ENCODE measurements at regions not wholly inside any gene's neighbourhood (a gene's known extent, or its start where the extent isn't known, plus 50 kb on each side); places are given as distances from the start of the nearest gene placed in this dataset.
"Not testable (repeated sequence)": the region's sequence is repeated elsewhere in the genome, so short reads cannot be mapped to it uniquely, and the experiment has no call there.

GRCh38 chr7:110432061-110432553 is 658.8 kb upstream of the LRRN3 start:
- WGBS, 2 donors = 96 to 97% methylated on average over 8 of the region's 8 CpGs
- DNase-seq (no peak), ATAC-seq (ENCODE audit: insufficient read depth, low FRiP score) (no peak)
- no peaks in the 10 kb centered on the region for H3K36me3 ChIP-seq (ENCODE audit: control insufficient read depth in 4 of 4, insufficient read depth in 4 of 4, low read length in 4 of 4)
- TF ChIP-seq, protein P1, sequence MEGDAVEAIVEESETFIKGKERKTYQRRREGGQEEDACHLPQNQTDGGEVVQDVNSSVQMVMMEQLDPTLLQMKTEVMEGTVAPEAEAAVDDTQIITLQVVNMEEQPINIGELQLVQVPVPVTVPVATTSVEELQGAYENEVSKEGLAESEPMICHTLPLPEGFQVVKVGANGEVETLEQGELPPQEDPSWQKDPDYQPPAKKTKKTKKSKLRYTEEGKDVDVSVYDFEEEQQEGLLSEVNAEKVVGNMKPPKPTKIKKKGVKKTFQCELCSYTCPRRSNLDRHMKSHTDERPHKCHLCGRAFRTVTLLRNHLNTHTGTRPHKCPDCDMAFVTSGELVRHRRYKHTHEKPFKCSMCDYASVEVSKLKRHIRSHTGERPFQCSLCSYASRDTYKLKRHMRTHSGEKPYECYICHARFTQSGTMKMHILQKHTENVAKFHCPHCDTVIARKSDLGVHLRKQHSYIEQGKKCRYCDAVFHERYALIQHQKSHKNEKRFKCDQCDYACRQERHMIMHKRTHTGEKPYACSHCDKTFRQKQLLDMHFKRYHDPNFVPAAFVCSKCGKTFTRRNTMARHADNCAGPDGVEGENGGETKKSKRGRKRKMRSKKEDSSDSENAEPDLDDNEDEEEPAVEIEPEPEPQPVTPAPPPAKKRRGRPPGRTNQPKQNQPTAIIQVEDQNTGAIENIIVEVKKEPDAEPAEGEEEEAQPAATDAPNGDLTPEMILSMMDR (IDR thresholded peaks at IDR 0.05; ENCODE audit: control extremely low read depth, extremely low read depth) = no peak
- H3K9me3 ChIP-seq (ENCODE audit: control insufficient read depth in 4 of 4, insufficient read depth in 3 of 4, low read length in 3 of 4) = no peaks in the 10 kb centered on the region
- no peak overlapping the region for H3K4me3 ChIP-seq
- no peaks in the 10 kb centered on the region for H3K27me3 ChIP-seq (ENCODE audit: control insufficient read depth in 3 of 3, insufficient read depth in 3 of 3, low read length in 2 of 3)
- no peaks in the 10 kb centered on the region for H3K4me1 ChIP-seq (ENCODE audit: control insufficient read depth in 5 of 5, insufficient read depth in 5 of 5, low read length in 5 of 5)
- no peak overlapping the region for H3K9ac ChIP-seq (ENCODE audit: insufficient read depth in 1 of 2, low read length in 2 of 2)
- no peak overlapping the region for H3K27ac ChIP-seq (ENCODE audit: low read depth in 1 of 2, low read length in 1 of 2)

DNA sequence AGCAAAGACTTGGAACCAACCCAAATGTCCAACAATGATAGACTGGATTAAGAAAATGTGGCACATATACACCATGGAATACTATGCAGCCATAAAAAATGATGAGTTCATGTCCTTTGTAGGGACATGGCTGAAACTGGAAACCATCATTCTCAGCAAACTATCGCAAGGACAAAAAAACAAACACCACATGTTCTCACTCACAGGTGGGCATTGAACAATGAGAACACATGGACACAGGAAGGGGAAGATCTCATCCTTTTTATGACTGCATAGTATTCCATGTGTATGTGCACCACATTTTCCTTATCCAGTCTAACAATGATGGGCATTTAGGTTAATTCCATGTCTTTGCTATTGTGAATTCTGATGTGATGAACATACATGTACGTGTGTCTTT is 652.0 kb upstream of the LRRN3 start:
- H3K4me1 ChIP-seq (ENCODE audit: control insufficient read depth in 5 of 5, insufficient read depth in 5 of 5, low read length in 5 of 5); H3K9ac ChIP-seq (ENCODE audit: insufficient read depth in 1 of 2, low read length in 2 of 2); ATAC-seq (ENCODE audit: insufficient read depth, low FRiP score); H3K27ac ChIP-seq (ENCODE audit: low read depth in 1 of 2, low read length in 1 of 2); H3K9me3 ChIP-seq (ENCODE audit: control insufficient read depth in 4 of 4, insufficient read depth in 3 of 4, low read length in 3 of 4); H3K4me3 ChIP-seq; H3K36me3 ChIP-seq (ENCODE audit: control insufficient read depth in 4 of 4, insufficient read depth in 4 of 4, low read length in 4 of 4); DNase-seq; H3K27me3 ChIP-seq (ENCODE audit: control insufficient read depth in 3 of 3, insufficient read depth in 3 of 3, low read length in 2 of 3): not testable (repeated sequence)
- 92 to 98% methylated on average over 2 of the region's 2 CpGs for WGBS, 2 donors

- no peak for ATAC-seq (ENCODE audit: insufficient read depth, low FRiP score)
- H3K36me3 ChIP-seq (ENCODE audit: control insufficient read depth in 4 of 4, insufficient read depth in 4 of 4, low read length in 4 of 4) = no peaks in the 10 kb centered on the region
Measured at GRCh38 chr7:110442381-110442837, 648.5 kb upstream of the LRRN3 start.

DNA sequence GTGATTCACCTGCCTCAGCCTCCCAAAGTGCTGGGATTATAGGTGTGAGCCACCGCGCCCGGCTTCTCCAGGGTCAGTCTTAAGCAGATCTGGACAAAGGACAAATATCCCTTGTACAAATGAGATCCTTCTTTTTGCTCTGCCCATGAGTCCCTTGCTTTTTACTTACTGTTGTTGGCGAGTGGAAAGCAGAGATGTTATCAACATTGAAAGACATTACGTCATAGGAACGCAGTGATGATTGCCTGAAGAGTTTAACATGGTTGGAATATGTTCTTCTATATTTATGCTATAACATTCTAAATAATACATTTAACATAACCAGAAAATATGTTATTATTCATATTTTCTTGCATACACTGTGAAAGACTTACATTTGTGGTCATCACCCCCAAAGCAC is 644.3 kb upstream of the LRRN3 start:
- no peak overlapping the region for H3K9ac ChIP-seq (ENCODE audit: insufficient read depth in 1 of 2, low read length in 2 of 2)
- DNase-seq (no peak), ATAC-seq (ENCODE audit: insufficient read depth, low FRiP score) (no peak)
- no peaks in the 10 kb centered on the region for H3K36me3 ChIP-seq (ENCODE audit: control insufficient read depth in 4 of 4, insufficient read depth in 4 of 4, low read length in 4 of 4)
- H3K27ac ChIP-seq (ENCODE audit: low read depth in 1 of 2, low read length in 1 of 2) = no peak overlapping the region
- H3K4me3 ChIP-seq = no peak overlapping the region
- H3K9me3 ChIP-seq (ENCODE audit: control insufficient read depth in 4 of 4, insufficient read depth in 3 of 4, low read length in 3 of 4) = no peaks in the 10 kb centered on the region
- no peaks in the 10 kb centered on the region for H3K4me1 ChIP-seq (ENCODE audit: control insufficient read depth in 5 of 5, insufficient read depth in 5 of 5, low read length in 5 of 5)
- 94 to 96% methylated on average over 6 of the region's 6 CpGs for WGBS, 2 donors
- no peaks in the 10 kb centered on the region for H3K27me3 ChIP-seq (ENCODE audit: control insufficient read depth in 3 of 3, insufficient read depth in 3 of 3, low read length in 2 of 3)
- TF ChIP-seq, protein P1 (IDR thresholded peaks at IDR 0.05; ENCODE audit: control extremely low read depth, extremely low read depth) = no peak

More at GRCh38 chr7:110442381-110442837, 648.5 kb upstream of the LRRN3 start:
- Histone ChIP-seq H3K9ac (ENCODE audit: insufficient read depth in 1 of 2, low read length in 2 of 2) (no peak overlapping the region), H3K9me3 (ENCODE audit: control insufficient read depth in 4 of 4, insufficient read depth in 3 of 4, low read length in 3 of 4) (peaks cover 0 to 2% (median 0%) of the 10 kb centered on the region in 4 donors), H3K4me1 (ENCODE audit: control insufficient read depth in 5 of 5, insufficient read depth in 5 of 5, low read length in 5 of 5) (no peaks in the 10 kb centered on the region), H3K27ac (ENCODE audit: low read depth in 1 of 2, low read length in 1 of 2) (no peak overlapping the region), H3K27me3 (ENCODE audit: control insufficient read depth in 3 of 3, insufficient read depth in 3 of 3, low read length in 2 of 3) (no peaks in the 10 kb centered on the region), H3K4me3 (no peak overlapping the region)
- TF ChIP-seq, protein P1 (IDR thresholded peaks at IDR 0.05; ENCODE audit: control extremely low read depth, extremely low read depth) = no peak
- WGBS, 2 donors = 30 to 47% methylated on average over 4 of the region's 4 CpGs
- peak; percentile 28 to 54 (median 40) for DNase-seq
